CD1c-positive myeloid dendritic cell (primary cell): ENCODE measurements at regions not wholly inside any gene's neighbourhood (a gene's known extent, or its start where the extent isn't known, plus 50 kb on each side); places are given as distances from the start of the nearest gene placed in this dataset.

ENCODE experiments used
- DNase-seq: peaks from one replicate; pipeline ENCODE4 v3.0.0-alpha.2; 2016; ENCODE audit errors: extremely low spot score

GRCh38 chr9:4435197-4435596, 55.1 kb upstream of the SLC1A1 start:
- no peak for DNase-seq

- no peak for DNase-seq
Observed at GRCh38 chr9:4433379-4433778, 56.9 kb upstream of the SLC1A1 start.

GRCh38 chr9:4430432-4431261, 59.6 kb upstream of the SLC1A1 start:
- DNase-seq: peak; percentile 52

- DNase-seq: peak; percentile 12
Observed at GRCh38 chr9:4425319-4426045, 64.8 kb upstream of the SLC1A1 start.

- no peak for DNase-seq
Observed at GRCh38 chr9:4424891-4425290, 65.4 kb upstream of the SLC1A1 start.

- DNase-seq: no peak
Observed at GRCh38 chr9:4424038-4424437, 66.2 kb upstream of the SLC1A1 start.

- no peak for DNase-seq
Observed at GRCh38 chr9:4423207-4423610, 67.1 kb upstream of the SLC1A1 start.

GRCh38 chr9:4422495-4422894, 67.8 kb upstream of the SLC1A1 start:
- no peak for DNase-seq

GRCh38 chr9:4421847-4422246, 68.4 kb upstream of the SLC1A1 start:
- no peak for DNase-seq

- no peak for DNase-seq
Observed at GRCh38 chr9:4420351-4420750, 69.9 kb upstream of the SLC1A1 start.

GRCh38 chr9:4417578-4418325, 72.5 kb upstream of the SLC1A1 start:
- DNase-seq: no peak

- peak; percentile 37 for DNase-seq
Observed at GRCh38 chr9:4416467-4416866, 73.8 kb upstream of the SLC1A1 start.

- DNase-seq: no peak
Observed at GRCh38 chr9:4415281-4415680, 75.0 kb upstream of the SLC1A1 start.

- DNase-seq: no peak
Observed at GRCh38 chr9:4413856-4414255, 76.4 kb upstream of the SLC1A1 start.

GRCh38 chr9:4404156-4404555, 86.1 kb upstream of the SLC1A1 start:
- no peak for DNase-seq

GRCh38 chr9:4402501-4402900, 87.8 kb upstream of the SLC1A1 start:
- DNase-seq: no peak

- no peak for DNase-seq
Observed at GRCh38 chr9:4400731-4401130, 89.5 kb upstream of the SLC1A1 start.

GRCh38 chr9:4397917-4398316, 92.4 kb upstream of the SLC1A1 start:
- DNase-seq: no peak

- DNase-seq: no peak
Observed at GRCh38 chr9:4393806-4394523, 94.1 kb upstream of the GLIS3 start.

GRCh38 chr9:4389755-4390154, 89.9 kb upstream of the GLIS3 start:
- DNase-seq: no peak

- DNase-seq: no peak
Observed at GRCh38 chr9:4389003-4389402, 89.1 kb upstream of the GLIS3 start.

- no peak for DNase-seq
Observed at GRCh38 chr9:4386819-4387218, 87.0 kb upstream of the GLIS3 start.
